GM23338 (cell line): ENCODE measurements at regions not wholly inside any gene's neighbourhood (a gene's known extent, or its start where the extent isn't known, plus 50 kb on each side); places are given as distances from the start of the nearest gene placed in this dataset.

Source experiments
- ATAC-seq: fragments of 200-7000 bp; cut with Tn5 transposase; 3 replicates; pipeline ENCODE4 v1.9.1; 2020
- DNase-seq: peaks from one replicate; pipeline ENCODE4 v3.0.0-alpha.2; 2015; ENCODE audit warnings: low spot score
- H2AFZ ChIP-seq: fragments of 200-600 bp; sonication (generic); 2 replicates; pipeline ENCODE4 v1.8.0; 2016; ENCODE audit warnings: antibody characterized with exemption, mild to moderate bottlenecking, moderate library complexity
- H3F3A ChIP-seq: fragments of 200-600 bp; sonication (generic); replicated peaks from 2 replicates; pipeline ENCODE4 v1.8.0; 2017; ENCODE audit warnings: antibody characterized with exemption, mixed run types, low read depth
- H3K27ac ChIP-seq: fragments of 200-600 bp; sonication (generic); 2 replicates; pipeline ENCODE4 v1.6.1; 2016; ENCODE audit warnings: low read depth
- H3K27me3 ChIP-seq: fragments of 200-600 bp; sonication (generic); 2 replicates; pipeline ENCODE4 v1.8.0; 2016; ENCODE audit warnings: mild to moderate bottlenecking, mixed run types, moderate library complexity; ENCODE audit not compliant: insufficient read depth
- H3K36me3 ChIP-seq: fragments of 200-600 bp; sonication (generic); 2 replicates; pipeline ENCODE4 v1.8.0; 2016; ENCODE audit warnings: mild to moderate bottlenecking; ENCODE audit not compliant: insufficient read depth
- H3K4me1 ChIP-seq: fragments of 200-600 bp; sonication (generic); 2 replicates; pipeline ENCODE4 v1.8.0; 2016; ENCODE audit warnings: mild to moderate bottlenecking, moderate library complexity; ENCODE audit not compliant: insufficient read depth
- H3K4me2 ChIP-seq: fragments of 200-600 bp; sonication (generic); 2 replicates; pipeline ENCODE4 v1.7.1; 2017; ENCODE audit warnings: mixed run types
- H3K4me3 ChIP-seq: fragments of 200-600 bp; sonication (generic); 2 replicates; pipeline ENCODE4 v1.6.1; 2016; ENCODE audit warnings: mixed run types
- H3K79me2 ChIP-seq: fragments of 200-600 bp; sonication (generic); replicated peaks from 2 replicates; pipeline ENCODE4 v1.8.0; 2017; ENCODE audit warnings: mild to moderate bottlenecking; ENCODE audit not compliant: insufficient read depth
- H3K9me2 ChIP-seq: fragments of 200-600 bp; sonication (generic); 2 replicates; pipeline ENCODE4 v1.8.0; 2017; ENCODE audit not compliant: insufficient read depth
- H4K20me1 ChIP-seq: fragments of 200-600 bp; sonication (generic); replicated peaks from 2 replicates; pipeline ENCODE4 v1.8.0; 2017; ENCODE audit warnings: mild to moderate bottlenecking; ENCODE audit not compliant: insufficient read depth
- H3K27ac Mint-ChIP-seq: 2 replicates; pipeline ENCODE4 v1.8.0; 2020; ENCODE audit warnings: inconsistent platforms, mild to moderate bottlenecking, moderate library complexity, mixed read lengths
- H3K27me3 Mint-ChIP-seq: 3 replicates; pipeline ENCODE4 v1.8.0; 2022; ENCODE audit warnings: low read depth, mild to moderate bottlenecking, moderate library complexity, mixed read lengths, inconsistent platforms; ENCODE audit not compliant: insufficient read depth, poor library complexity
- H3K36me3 Mint-ChIP-seq: 3 replicates; pipeline ENCODE4 v1.8.0; 2021; ENCODE audit warnings: low read depth, mild to moderate bottlenecking, inconsistent platforms, moderate library complexity, mixed read lengths
- H3K4me1 Mint-ChIP-seq: 3 replicates; pipeline ENCODE4 v1.8.0; 2020; ENCODE audit warnings: mild to moderate bottlenecking, inconsistent platforms, mixed read lengths
- H3K4me3 Mint-ChIP-seq: 3 replicates; pipeline ENCODE4 v1.8.0; 2021; ENCODE audit warnings: moderate library complexity, mild to moderate bottlenecking, inconsistent platforms, mixed read lengths
- H3K9me3 Mint-ChIP-seq: 3 replicates; pipeline ENCODE4 v1.8.0; 2020; ENCODE audit warnings: moderate library complexity, mild to moderate bottlenecking, inconsistent platforms, mixed read lengths
- CREB1 ChIP-seq: fragments of 250-450 bp; sonication (Bioruptor Pico); IDR thresholded peaks from 2 replicates; pipeline ENCODE4 v1.5.0; 2020; ENCODE audit warnings: low read depth, mild to moderate bottlenecking, moderate library complexity
- CTCF ChIP-seq, 2 experiments: fragments of 200-600 bp in 1 of 2; sonication (generic) in 1 of 2; conservative IDR thresholded peaks; 2 replicates each; pipeline versions ENCODE4 v1.5.1 to v1.6.1; 2016 to 2017; ENCODE audit warnings: antibody characterized with exemption in 2 of 2, low read depth in 2 of 2, mild to moderate bottlenecking in 2 of 2, moderate library complexity in 1 of 2
- ETS1 ChIP-seq: IDR thresholded peaks from 2 replicates; pipeline ENCODE4 v1.6.1; 2016; ENCODE audit warnings: antibody characterized with exemption
- EZH2 ChIP-seq: fragments of 200-600 bp; sonication (generic); IDR thresholded peaks from one replicate; pipeline ENCODE4 v1.8.0; 2017; ENCODE audit warnings: antibody characterized with exemption, mild to moderate bottlenecking, low read depth; ENCODE audit not compliant: unreplicated experiment
- JUNB ChIP-seq: IDR thresholded peaks from one replicate; pipeline ENCODE4 v1.6.1; 2016; ENCODE audit warnings: antibody characterized with exemption; ENCODE audit not compliant: unreplicated experiment
- NANOG ChIP-seq: IDR thresholded peaks from 2 replicates; pipeline ENCODE4 v1.6.1; 2016; ENCODE audit warnings: antibody characterized with exemption, borderline replicate concordance
- POLR2AphosphoS5 ChIP-seq: IDR thresholded peaks from 2 replicates; pipeline ENCODE4 v1.6.1; 2016; ENCODE audit warnings: antibody characterized with exemption, low read depth
- REST ChIP-seq: IDR thresholded peaks from one replicate; pipeline ENCODE4 v1.6.1; 2018; ENCODE audit warnings: antibody characterized with exemption; ENCODE audit not compliant: unreplicated experiment
- ZNF331 ChIP-seq: fragments of 250-450 bp; sonication (Bioruptor Pico); IDR thresholded peaks from 2 replicates; pipeline ENCODE4 v1.5.0; 2020; ENCODE audit warnings: low read depth, mild to moderate bottlenecking, moderate library complexity
- ZNF462 ChIP-seq: fragments of 250-450 bp; sonication (Bioruptor Pico); IDR thresholded peaks from 2 replicates; pipeline ENCODE4 v1.5.0; 2020; ENCODE audit warnings: mild to moderate bottlenecking, moderate library complexity

- TF ChIP-seq ZNF462 (CRISPR knock-in tag) = no peak
Observed at GRCh38 chrY:7723991-7724632, 812.6 kb upstream of the AMELY start (continued).

GRCh38 chrY:7723127-7723526, 811.6 kb upstream of the AMELY start:
- Histone ChIP-seq H3K36me3 (no peaks in the 10 kb centered on the region), H3K9me2 (no peaks in the 10 kb centered on the region), H3K79me2 (no peaks in the 10 kb centered on the region), H4K20me1 (no peaks in the 10 kb centered on the region), H3K4me3 (no peak overlapping the region), H3K27me3 (no peaks in the 10 kb centered on the region), H3F3A (no peaks in the 10 kb centered on the region), H3K4me1 (no peaks in the 10 kb centered on the region), H3K27ac (no peak overlapping the region), H3K4me2 (no peak overlapping the region), H2AFZ (no peak overlapping the region)
- Mint-ChIP-seq H3K36me3 (no peaks in the 10 kb centered on the region), H3K27ac (no peak overlapping the region), H3K4me3 (no peak overlapping the region), H3K4me1 (peaks cover 6% of the 10 kb centered on the region; the same call in 2 of the 3 replicates), H3K27me3 (no peaks in the 10 kb centered on the region), H3K9me3 (no peaks in the 10 kb centered on the region; the same call in 2 of the 3 replicates)
- ATAC-seq (no peak), DNase-seq (no peak)
- TF ChIP-seq ETS1 (no peak), NANOG (no peak), EZH2 (no peak), CTCF (conservative IDR thresholded peaks at IDR 0.05; ENCODE audit: low read depth in 2 of 2) (no peak), JUNB (no peak), ZNF331 (CRISPR knock-in tag) (no peak), POLR2AphosphoS5 (no peak), REST (no peak), CREB1 (CRISPR knock-in tag) (no peak)
